ENCODE measurements at regions not wholly inside any gene's neighbourhood (a gene's known extent, or its start where the extent isn't known, plus 50 kb on each side); places are given as distances from the start of the nearest gene placed in this dataset.
A peak's percentile ranks its signal among the peaks of the same experiment; 100 is the strongest.

GRCh38 chr9:89254058-89254772 lies 56.8 kb upstream of the CKS2 start:
- no peak overlapping the region for H3K4me2 ChIP-seq (ENCODE audit: low read length)
- H3K23ac ChIP-seq (ENCODE audit: low read length), result peak overlapping the region; percentile 70
- H3K79me1 ChIP-seq (ENCODE audit: low read length), result no peaks in the 10 kb centered on the region
- no peak overlapping the region for H4K91ac ChIP-seq (ENCODE audit: low read depth, low read length)
- H2BK5ac ChIP-seq (ENCODE audit: low read depth, low read length, poor library complexity), result no peak overlapping the region
- no peak overlapping the region for H2BK120ac ChIP-seq (ENCODE audit: insufficient read depth, low read length, poor library complexity)
- WGBS (ENCODE audit: extremely low coverage, insufficient coverage, insufficient read length), result 100% methylated on average over 9 of the region's 14 CpGs
- no peak overlapping the region for H3K18ac ChIP-seq (ENCODE audit: low read length)
- no peak overlapping the region for H2AK5ac ChIP-seq (ENCODE audit: low read length)
- no peak overlapping the region for H2BK12ac ChIP-seq (ENCODE audit: low read length)
- H3K4ac ChIP-seq (ENCODE audit: low read depth, low read length), result no peak overlapping the region
- no peak for DNase-seq
- H3K4me1 ChIP-seq (ENCODE audit: control insufficient read depth in 1 of 2, insufficient read depth in 2 of 2, low read length in 2 of 2), result no peaks in the 10 kb centered on the region
- no peak overlapping the region for H3K27ac ChIP-seq (ENCODE audit: low read depth, low read length)
- no peak overlapping the region for H4K12ac ChIP-seq (ENCODE audit: low read depth, low read length)
- H3K79me2 ChIP-seq (ENCODE audit: control insufficient read depth, insufficient read depth, low read length, poor library complexity), result no peaks in the 10 kb centered on the region
- no peak overlapping the region for H4K8ac ChIP-seq (ENCODE audit: low read depth, low read length)
- no peak overlapping the region for H3K14ac ChIP-seq (ENCODE audit: low read length)
- H3K9me3 ChIP-seq (ENCODE audit: insufficient read depth, low read depth, low read length), result peaks cover 15% of the 10 kb centered on the region
- no peak overlapping the region for H3K9ac ChIP-seq (ENCODE audit: low read length)
- no peaks in the 10 kb centered on the region for H3K36me3 ChIP-seq (ENCODE audit: control insufficient read depth in 1 of 2, insufficient read depth in 2 of 2, low read length in 2 of 2)
- peak overlapping the region; percentile 54 for H3K4me3 ChIP-seq (ENCODE audit: low read depth, low read length)
- H2AFZ ChIP-seq (ENCODE audit: insufficient read depth, low read length, poor library complexity), result no peak overlapping the region
- H3K27me3 ChIP-seq (ENCODE audit: insufficient read depth, low read length), result no peaks in the 10 kb centered on the region

- Histone ChIP-seq H3K79me2 (ENCODE audit: control insufficient read depth, insufficient read depth, low read length, poor library complexity) (no peaks in the 10 kb centered on the region), H3K4me3 (ENCODE audit: low read depth, low read length) (no peak overlapping the region), H4K8ac (ENCODE audit: low read depth, low read length) (no peak overlapping the region), H3K23ac (ENCODE audit: low read length) (no peak overlapping the region), H2BK5ac (ENCODE audit: low read depth, low read length, poor library complexity) (no peak overlapping the region), H3K9ac (ENCODE audit: low read length) (no peak overlapping the region), H3K9me3 (ENCODE audit: insufficient read depth, low read depth, low read length) (peaks cover 15% of the 10 kb centered on the region), H2AFZ (ENCODE audit: insufficient read depth, low read length, poor library complexity) (no peak overlapping the region), H2BK12ac (ENCODE audit: low read length) (no peak overlapping the region), H2AK5ac (ENCODE audit: low read length) (no peak overlapping the region), H3K4ac (ENCODE audit: low read depth, low read length) (no peak overlapping the region), H4K91ac (ENCODE audit: low read depth, low read length) (no peak overlapping the region), H2BK120ac (ENCODE audit: insufficient read depth, low read length, poor library complexity) (no peak overlapping the region), H3K27ac (ENCODE audit: low read depth, low read length) (no peak overlapping the region), H4K12ac (ENCODE audit: low read depth, low read length) (no peak overlapping the region), H3K14ac (ENCODE audit: low read length) (no peak overlapping the region), H3K27me3 (ENCODE audit: insufficient read depth, low read length) (no peaks in the 10 kb centered on the region), H3K18ac (ENCODE audit: low read length) (no peak overlapping the region), H3K79me1 (ENCODE audit: low read length) (no peaks in the 10 kb centered on the region), H3K4me2 (ENCODE audit: low read length) (no peak overlapping the region), H3K4me1 (ENCODE audit: control insufficient read depth in 1 of 2, insufficient read depth in 2 of 2, low read length in 2 of 2) (no peaks in the 10 kb centered on the region), H3K36me3 (ENCODE audit: control insufficient read depth in 1 of 2, insufficient read depth in 2 of 2, low read length in 2 of 2) (no peaks in the 10 kb centered on the region)
- no CpG with 5 or more reads among the region's 8 CpGs for WGBS (ENCODE audit: extremely low coverage, insufficient coverage, insufficient read length)
- DNase-seq, result peak in 1 of 2 donors; percentile 9
Observed at GRCh38 chr9:89254773-89255125, 56.2 kb upstream of the CKS2 start.

- Histone ChIP-seq H3K4me1 (ENCODE audit: control insufficient read depth in 1 of 2, insufficient read depth in 2 of 2, low read length in 2 of 2) (no peaks in the 10 kb centered on the region), H3K79me1 (ENCODE audit: low read length) (no peaks in the 10 kb centered on the region), H3K14ac (ENCODE audit: low read length) (no peak overlapping the region), H2AK5ac (ENCODE audit: low read length) (no peak overlapping the region), H3K9me3 (ENCODE audit: insufficient read depth, low read depth, low read length) (peaks cover 19% of the 10 kb centered on the region), H2BK12ac (ENCODE audit: low read length) (no peak overlapping the region), H3K23ac (ENCODE audit: low read length) (no peak overlapping the region), H3K27ac (ENCODE audit: low read depth, low read length) (no peak overlapping the region), H3K27me3 (ENCODE audit: insufficient read depth, low read length) (no peaks in the 10 kb centered on the region), H4K12ac (ENCODE audit: low read depth, low read length) (no peak overlapping the region), H4K91ac (ENCODE audit: low read depth, low read length) (no peak overlapping the region), H3K4ac (ENCODE audit: low read depth, low read length) (no peak overlapping the region), H3K9ac (ENCODE audit: low read length) (no peak overlapping the region), H2BK5ac (ENCODE audit: low read depth, low read length, poor library complexity) (no peak overlapping the region), H3K36me3 (ENCODE audit: control insufficient read depth in 1 of 2, insufficient read depth in 2 of 2, low read length in 2 of 2) (no peaks in the 10 kb centered on the region), H3K4me2 (ENCODE audit: low read length) (no peak overlapping the region), H2AFZ (ENCODE audit: insufficient read depth, low read length, poor library complexity) (no peak overlapping the region), H3K18ac (ENCODE audit: low read length) (no peak overlapping the region), H4K8ac (ENCODE audit: low read depth, low read length) (no peak overlapping the region), H3K4me3 (ENCODE audit: low read depth, low read length) (no peak overlapping the region), H2BK120ac (ENCODE audit: insufficient read depth, low read length, poor library complexity) (no peak overlapping the region), H3K79me2 (ENCODE audit: control insufficient read depth, insufficient read depth, low read length, poor library complexity) (no peaks in the 10 kb centered on the region)
- no peak for DNase-seq
- no CpG with 5 or more reads among the region's 8 CpGs for WGBS (ENCODE audit: extremely low coverage, insufficient coverage, insufficient read length)
Observed at GRCh38 chr9:89256225-89256624, 54.8 kb upstream of the CKS2 start.

GRCh38 chr9:89256642-89257041 lies 54.4 kb upstream of the CKS2 start:
- no peak overlapping the region for H3K9ac ChIP-seq (ENCODE audit: low read length)
- no peaks in the 10 kb centered on the region for H3K27me3 ChIP-seq (ENCODE audit: insufficient read depth, low read length)
- no peak overlapping the region for H3K14ac ChIP-seq (ENCODE audit: low read length)
- no peak overlapping the region for H4K91ac ChIP-seq (ENCODE audit: low read depth, low read length)
- H2AK5ac ChIP-seq (ENCODE audit: low read length), result no peak overlapping the region
- H2BK5ac ChIP-seq (ENCODE audit: low read depth, low read length, poor library complexity), result no peak overlapping the region
- no peak overlapping the region for H4K8ac ChIP-seq (ENCODE audit: low read depth, low read length)
- no peak overlapping the region for H3K4me2 ChIP-seq (ENCODE audit: low read length)
- no peak overlapping the region for H2AFZ ChIP-seq (ENCODE audit: insufficient read depth, low read length, poor library complexity)
- no peak overlapping the region for H4K12ac ChIP-seq (ENCODE audit: low read depth, low read length)
- H3K79me2 ChIP-seq (ENCODE audit: control insufficient read depth, insufficient read depth, low read length, poor library complexity), result no peaks in the 10 kb centered on the region
- no peak overlapping the region for H3K23ac ChIP-seq (ENCODE audit: low read length)
- no peaks in the 10 kb centered on the region for H3K4me1 ChIP-seq (ENCODE audit: control insufficient read depth in 1 of 2, insufficient read depth in 2 of 2, low read length in 2 of 2)
- no peak overlapping the region for H3K18ac ChIP-seq (ENCODE audit: low read length)
- no peaks in the 10 kb centered on the region for H3K36me3 ChIP-seq (ENCODE audit: control insufficient read depth in 1 of 2, insufficient read depth in 2 of 2, low read length in 2 of 2)
- peaks cover 19% of the 10 kb centered on the region for H3K9me3 ChIP-seq (ENCODE audit: insufficient read depth, low read depth, low read length)
- H3K4me3 ChIP-seq (ENCODE audit: low read depth, low read length), result no peak overlapping the region
- H3K27ac ChIP-seq (ENCODE audit: low read depth, low read length), result no peak overlapping the region
- no peaks in the 10 kb centered on the region for H3K79me1 ChIP-seq (ENCODE audit: low read length)
- WGBS (ENCODE audit: extremely low coverage, insufficient coverage, insufficient read length), result no CpG with 5 or more reads among the region's 8 CpGs
- no peak overlapping the region for H2BK120ac ChIP-seq (ENCODE audit: insufficient read depth, low read length, poor library complexity)
- no peak for DNase-seq
- H3K4ac ChIP-seq (ENCODE audit: low read depth, low read length), result no peak overlapping the region
- no peak overlapping the region for H2BK12ac ChIP-seq (ENCODE audit: low read length)
